H54 (cell line): ENCODE measurements at regions not wholly inside any gene's neighbourhood (a gene's known extent, or its start where the extent isn't known, plus 50 kb on each side); places are given as distances from the start of the nearest gene placed in this dataset.
A peak's percentile ranks its signal among the peaks of the same experiment; 100 is the strongest.

Experiments
- DNase-seq: peaks from one replicate; pipeline ENCODE4 v3.0.0; 2011; ENCODE audit warnings: low spot score, mixed read lengths; ENCODE audit not compliant: insufficient read length
- FAIRE-seq: peaks from 3 replicates; lab custom pipeline; 2011; peaks lifted over from hg19 to GRCh38; lab: Jason Lieb, UNC
- POLR2A ChIP-seq: IDR thresholded peaks from 2 replicates; pipeline ENCODE4 v1.6.1; 2011; ENCODE audit warnings: low read depth, mild to moderate bottlenecking, low read length

GRCh38 chr9:79001012-79001411, 570.8 kb upstream of the TLE4 start:
- DNase-seq (no peak), FAIRE-seq (no peak)
- no peak for TF ChIP-seq POLR2A

- FAIRE-seq (no peak), DNase-seq (no peak)
- no peak for TF ChIP-seq POLR2A
These were observed 568.3 kb upstream of the TLE4 start for GRCh38 chr9:79003514-79003913.

GRCh38 chr9:79004032-79004431, 567.7 kb upstream of the TLE4 start:
- no peak for FAIRE-seq
- TF ChIP-seq POLR2A = no peak
- no peak for DNase-seq

- no peak for DNase-seq
These were observed 565.2 kb upstream of the TLE4 start for GRCh38 chr9:79006546-79006945.

GRCh38 chr9:79007701-79008483, 563.9 kb upstream of the TLE4 start:
- DNase-seq (no peak), FAIRE-seq (peak; percentile 52)
- no peak for TF ChIP-seq POLR2A

More at GRCh38 chr9:79006546-79006945, 565.2 kb upstream of the TLE4 start:
- TF ChIP-seq POLR2A = no peak
- peak; percentile 78 for FAIRE-seq

- no peak for TF ChIP-seq POLR2A
- FAIRE-seq (peak; percentile 41), DNase-seq (no peak)
These were observed 562.8 kb upstream of the TLE4 start for GRCh38 chr9:79008916-79009315.

- no peak for TF ChIP-seq POLR2A
- FAIRE-seq = peak; percentile 30
- no peak for DNase-seq
These were observed 560.3 kb upstream of the TLE4 start for GRCh38 chr9:79011461-79011860.

- FAIRE-seq = peak; percentile 99
- TF ChIP-seq POLR2A = no peak
- DNase-seq = peak; percentile 39
These were observed 559.2 kb upstream of the TLE4 start for GRCh38 chr9:79012561-79012960.

- TF ChIP-seq POLR2A = no peak
- FAIRE-seq (peak; percentile 68), DNase-seq (no peak)
These were observed 557.8 kb upstream of the TLE4 start for GRCh38 chr9:79013715-79014610.

- peak; percentile 38 for FAIRE-seq
- TF ChIP-seq POLR2A = no peak
- no peak for DNase-seq
These were observed 556.7 kb upstream of the TLE4 start for GRCh38 chr9:79014929-79015699.

GRCh38 chr9:79015951-79016350, 555.8 kb upstream of the TLE4 start:
- FAIRE-seq = no peak
- no peak for TF ChIP-seq POLR2A
- DNase-seq = no peak

GRCh38 chr9:79020276-79020675, 551.5 kb upstream of the TLE4 start:
- TF ChIP-seq POLR2A = no peak
- DNase-seq (no peak), FAIRE-seq (no peak)

GRCh38 chr9:79021084-79021483, 550.7 kb upstream of the TLE4 start:
- no peak for FAIRE-seq
- no peak for TF ChIP-seq POLR2A

More at GRCh38 chr9:79021084-79021483, 550.7 kb upstream of the TLE4 start:
- DNase-seq = no peak
